ENCODE measurements at regions not wholly inside any gene's neighbourhood (a gene's known extent, or its start where the extent isn't known, plus 50 kb on each side); places are given as distances from the start of the nearest gene placed in this dataset.

GRCh38 chr1:194394676-194395075 lies 1208.3 kb upstream of the B3GALT2 start:
- no peak for TF ChIP-seq GATA3 (IDR thresholded peaks at IDR 0.05; ENCODE audit: low read depth, low read length)
- no peak for TF ChIP-seq GATA2 (IDR thresholded peaks at IDR 0.05; ENCODE audit: low read depth, low read length)
